ENCODE measurements at regions not wholly inside any gene's neighbourhood (a gene's known extent, or its start where the extent isn't known, plus 50 kb on each side); places are given as distances from the start of the nearest gene placed in this dataset.

DNA sequence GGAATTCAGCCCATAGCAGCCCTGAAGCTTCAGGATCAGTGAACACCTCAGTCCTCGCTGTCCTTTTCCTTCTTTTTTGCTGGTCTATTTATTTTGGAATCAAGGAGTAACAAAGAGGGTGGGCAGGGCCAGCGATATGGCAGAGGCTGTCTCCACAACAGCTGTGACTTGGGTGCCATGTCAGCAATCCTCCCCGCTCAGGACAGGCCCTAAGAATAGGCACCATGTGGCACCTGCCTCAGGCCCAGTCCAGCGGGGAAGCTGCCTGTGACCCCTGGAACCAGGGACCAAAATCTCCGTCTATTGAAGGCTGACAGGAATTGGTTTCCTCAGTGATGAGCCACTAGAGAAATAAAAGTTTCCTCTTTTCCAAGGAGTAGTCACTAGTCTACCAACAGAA is 58.6 kb upstream of the TNR start:
- Histone ChIP-seq H3K4me3 (ENCODE audit: low read depth, low read length, poor library complexity, severe bottlenecking) (no peak overlapping the region), H3K27ac (ENCODE audit: low read depth, low read length, poor library complexity, severe bottlenecking) (no peak overlapping the region), H3K9me3 (ENCODE audit: low read depth, low read length, poor library complexity, severe bottlenecking) (no peaks in the 10 kb centered on the region), H3K4me1 (ENCODE audit: insufficient read depth, low read length, poor library complexity, severe bottlenecking) (no peaks in the 10 kb centered on the region), H3K27me3 (replicated peaks; ENCODE audit: insufficient read depth, low read depth, low read length, poor library complexity) (no peaks in the 10 kb centered on the region), H3K36me3 (ENCODE audit: insufficient read depth, low read length, poor library complexity, severe bottlenecking) (no peaks in the 10 kb centered on the region)
- no peak for DNase-seq (ENCODE audit: low spot score)
- ChIA-PET CTCF (no interaction called here), POLR2A (ENCODE audit: low non-redundant PET) (no interaction called here)
- BruUV-seq (replicated peaks) = no TSS peak
- intact Hi-C loops (cut with micrococcal nuclease; ENCODE audit: unreplicated experiment) = no loop called here
- TF ChIP-seq EZH2 (IDR thresholded peaks at IDR 0.05; ENCODE audit: borderline replicate concordance, low read depth, low read length, poor library complexity, severe bottlenecking) = no peak
- TF ChIP-seq, protein P1, sequence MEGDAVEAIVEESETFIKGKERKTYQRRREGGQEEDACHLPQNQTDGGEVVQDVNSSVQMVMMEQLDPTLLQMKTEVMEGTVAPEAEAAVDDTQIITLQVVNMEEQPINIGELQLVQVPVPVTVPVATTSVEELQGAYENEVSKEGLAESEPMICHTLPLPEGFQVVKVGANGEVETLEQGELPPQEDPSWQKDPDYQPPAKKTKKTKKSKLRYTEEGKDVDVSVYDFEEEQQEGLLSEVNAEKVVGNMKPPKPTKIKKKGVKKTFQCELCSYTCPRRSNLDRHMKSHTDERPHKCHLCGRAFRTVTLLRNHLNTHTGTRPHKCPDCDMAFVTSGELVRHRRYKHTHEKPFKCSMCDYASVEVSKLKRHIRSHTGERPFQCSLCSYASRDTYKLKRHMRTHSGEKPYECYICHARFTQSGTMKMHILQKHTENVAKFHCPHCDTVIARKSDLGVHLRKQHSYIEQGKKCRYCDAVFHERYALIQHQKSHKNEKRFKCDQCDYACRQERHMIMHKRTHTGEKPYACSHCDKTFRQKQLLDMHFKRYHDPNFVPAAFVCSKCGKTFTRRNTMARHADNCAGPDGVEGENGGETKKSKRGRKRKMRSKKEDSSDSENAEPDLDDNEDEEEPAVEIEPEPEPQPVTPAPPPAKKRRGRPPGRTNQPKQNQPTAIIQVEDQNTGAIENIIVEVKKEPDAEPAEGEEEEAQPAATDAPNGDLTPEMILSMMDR (conservative IDR thresholded peaks at IDR 0.05; ENCODE audit: low read depth, low read length) = no peak

DNA sequence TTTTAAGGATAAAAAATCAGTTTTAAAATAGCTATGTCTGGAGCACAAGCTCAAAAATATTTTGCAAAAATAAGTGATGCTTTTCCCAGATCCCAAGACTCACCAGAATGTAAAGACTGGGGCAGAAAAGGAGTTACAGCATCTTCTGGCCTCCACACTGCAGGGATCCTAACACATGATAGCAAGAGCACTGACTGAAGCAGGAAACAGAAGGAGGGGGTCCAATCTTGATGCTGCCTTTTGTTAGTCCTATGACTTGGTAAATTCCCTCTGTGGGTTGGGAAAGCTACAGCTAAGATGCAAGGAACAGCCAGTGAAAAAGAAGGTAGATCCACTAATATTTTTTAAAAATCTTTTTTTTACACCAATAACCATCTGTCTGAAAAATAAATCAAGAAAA is 54.2 kb upstream of the TNR start:
- CTCF ChIA-PET = no interaction called here
- no peaks in the 10 kb centered on the region for H3K36me3 ChIP-seq (ENCODE audit: insufficient read depth, low read length, poor library complexity, severe bottlenecking)
- no peaks in the 10 kb centered on the region for H3K9me3 ChIP-seq (ENCODE audit: low read depth, low read length, poor library complexity, severe bottlenecking)
- no peak for DNase-seq (ENCODE audit: low spot score)
- TF ChIP-seq EZH2 (IDR thresholded peaks at IDR 0.05; ENCODE audit: borderline replicate concordance, low read depth, low read length, poor library complexity, severe bottlenecking) = no peak
- TF ChIP-seq, protein P1 (conservative IDR thresholded peaks at IDR 0.05; ENCODE audit: low read depth, low read length) = no peak
- BruUV-seq (replicated peaks) = no TSS peak
- H3K27me3 ChIP-seq (replicated peaks; ENCODE audit: insufficient read depth, low read depth, low read length, poor library complexity) = no peaks in the 10 kb centered on the region
- H3K4me1 ChIP-seq (ENCODE audit: insufficient read depth, low read length, poor library complexity, severe bottlenecking) = no peaks in the 10 kb centered on the region
- no peak overlapping the region for H3K27ac ChIP-seq (ENCODE audit: low read depth, low read length, poor library complexity, severe bottlenecking)
- intact Hi-C loops (cut with micrococcal nuclease; ENCODE audit: unreplicated experiment) = no loop called here
- POLR2A ChIA-PET (ENCODE audit: low non-redundant PET) = no interaction called here
- no peak overlapping the region for H3K4me3 ChIP-seq (ENCODE audit: low read depth, low read length, poor library complexity, severe bottlenecking)

DNA sequence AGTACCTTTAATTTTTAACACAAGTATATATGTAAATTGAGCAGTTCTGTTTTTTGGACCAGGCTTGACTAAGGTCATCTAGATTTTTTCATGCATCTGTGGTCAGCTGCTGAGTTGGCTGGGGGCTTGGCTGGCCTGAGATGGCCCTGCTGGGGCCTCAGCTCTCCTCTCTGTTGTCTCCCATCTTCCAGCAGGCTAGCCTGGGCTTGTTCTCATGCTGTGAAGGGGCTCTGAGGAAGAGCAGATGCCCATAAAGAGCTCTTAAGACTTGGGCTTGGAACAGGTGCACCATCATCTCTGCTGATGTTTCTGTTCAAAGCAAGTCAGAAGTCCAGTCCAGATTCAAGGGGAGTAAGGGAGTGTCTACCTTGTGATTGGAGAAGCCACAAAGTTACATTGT is 51.2 kb upstream of the TNR start:
- intact Hi-C loops (cut with micrococcal nuclease; ENCODE audit: unreplicated experiment) = no loop called here
- ChIA-PET CTCF (no interaction called here), POLR2A (ENCODE audit: low non-redundant PET) (no interaction called here)
- Histone ChIP-seq H3K36me3 (ENCODE audit: insufficient read depth, low read length, poor library complexity, severe bottlenecking) (no peaks in the 10 kb centered on the region), H3K4me1 (ENCODE audit: insufficient read depth, low read length, poor library complexity, severe bottlenecking) (peaks cover 3% of the 10 kb centered on the region), H3K4me3 (ENCODE audit: low read depth, low read length, poor library complexity, severe bottlenecking) (no peak overlapping the region), H3K27me3 (replicated peaks; ENCODE audit: insufficient read depth, low read depth, low read length, poor library complexity) (peaks cover 3% of the 10 kb centered on the region), H3K9me3 (ENCODE audit: low read depth, low read length, poor library complexity, severe bottlenecking) (no peaks in the 10 kb centered on the region), H3K27ac (ENCODE audit: low read depth, low read length, poor library complexity, severe bottlenecking) (no peak overlapping the region)
- no TSS peak for BruUV-seq (replicated peaks)
- no peak for DNase-seq (ENCODE audit: low spot score)
- TF ChIP-seq, protein P1 (conservative IDR thresholded peaks at IDR 0.05; ENCODE audit: low read depth, low read length) = no peak
- TF ChIP-seq EZH2 (IDR thresholded peaks at IDR 0.05; ENCODE audit: borderline replicate concordance, low read depth, low read length, poor library complexity, severe bottlenecking) = no peak

Data from A673 (cell line).